HPDE6-E6E7 (cell line): ENCODE measurements at regions not wholly inside any gene's neighbourhood (a gene's known extent, or its start where the extent isn't known, plus 50 kb on each side); places are given as distances from the start of the nearest gene placed in this dataset.
A peak's percentile ranks its signal among the peaks of the same experiment; 100 is the strongest.

Experiments
- DNase-seq: peaks from one replicate; pipeline ENCODE4 v3.0.0; 2011; ENCODE audit warnings: missing footprints; ENCODE audit errors: extremely low spot score

GRCh38 chr9:86795823-86796553 lies 151.3 kb downstream of the GAS1 start:
- no peak for DNase-seq

- DNase-seq: no peak
Measured at GRCh38 chr9:86795047-86795442, 152.3 kb downstream of the GAS1 start.

DNA sequence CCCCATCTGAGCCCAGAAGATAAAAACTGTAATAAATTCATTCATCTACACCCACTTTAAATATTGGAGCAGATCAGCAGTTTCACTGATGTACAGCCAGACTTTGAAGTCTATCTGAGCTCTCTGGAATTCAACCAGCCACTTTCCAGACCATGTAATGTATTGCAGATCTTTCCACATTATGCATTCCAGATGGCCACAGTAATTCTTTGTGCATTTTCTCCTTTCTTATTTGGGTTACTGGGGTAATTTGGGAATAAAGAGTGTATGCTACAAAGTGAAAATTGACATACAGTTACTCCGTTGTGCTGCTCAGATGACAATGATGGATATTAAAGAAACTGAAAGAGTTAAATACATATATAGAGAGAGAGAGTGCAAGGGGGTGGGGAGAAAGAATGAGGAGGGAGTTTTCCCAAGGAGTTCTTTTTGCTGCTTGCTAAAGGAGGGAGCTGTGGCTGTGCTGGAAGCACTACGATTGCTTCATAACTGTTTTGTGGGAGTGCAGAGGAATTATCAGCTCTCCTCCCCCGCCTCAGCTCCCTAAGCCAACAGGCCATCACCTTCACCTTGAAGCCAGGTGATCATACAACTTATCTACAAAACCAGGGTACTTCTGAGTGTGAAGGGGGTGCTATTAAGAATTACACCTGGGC lies 152.8 kb downstream of the GAS1 start:
- no peak for DNase-seq

DNA sequence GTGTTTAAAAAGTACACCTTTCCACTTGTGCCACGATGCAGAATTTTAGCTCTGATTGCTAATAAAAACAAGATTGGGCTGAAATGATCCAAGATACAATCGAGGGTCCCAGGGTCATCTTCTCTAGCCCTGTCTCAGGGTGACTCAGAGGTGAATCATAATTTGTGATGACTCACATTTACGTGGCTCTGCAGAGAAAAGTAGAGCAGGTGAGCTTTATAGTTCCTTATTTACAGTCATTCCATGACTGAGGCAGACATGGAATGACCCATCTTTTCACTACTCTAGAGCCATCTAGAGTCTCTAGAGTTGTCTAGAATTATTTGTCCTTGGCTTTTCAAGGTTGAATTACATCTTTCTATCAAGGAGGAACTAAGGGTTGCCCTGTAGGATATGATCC lies 155.2 kb downstream of the GAS1 start:
- DNase-seq: peak; percentile 34

- DNase-seq: no peak
Measured at GRCh38 chr9:86790805-86791204, 156.5 kb downstream of the GAS1 start.

DNA sequence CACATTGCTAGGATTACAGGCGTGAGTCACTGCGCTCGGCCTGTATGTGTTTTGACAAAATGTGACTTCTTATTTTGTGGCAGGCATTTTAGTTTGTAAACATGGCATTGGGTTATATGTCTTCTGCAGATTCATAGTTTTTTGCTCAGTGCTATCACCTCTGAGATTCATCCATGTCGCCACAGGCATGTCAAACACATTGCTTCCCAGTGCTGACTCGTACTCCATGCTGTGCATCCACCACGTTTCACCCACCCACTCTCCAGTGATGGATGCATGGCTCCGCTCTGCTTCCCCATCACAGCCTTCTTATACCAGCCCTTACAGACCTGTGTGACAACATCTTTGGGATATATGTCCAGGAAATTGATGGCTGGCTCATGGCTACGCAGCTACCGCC lies 158.8 kb downstream of the GAS1 start:
- no peak for DNase-seq

DNA sequence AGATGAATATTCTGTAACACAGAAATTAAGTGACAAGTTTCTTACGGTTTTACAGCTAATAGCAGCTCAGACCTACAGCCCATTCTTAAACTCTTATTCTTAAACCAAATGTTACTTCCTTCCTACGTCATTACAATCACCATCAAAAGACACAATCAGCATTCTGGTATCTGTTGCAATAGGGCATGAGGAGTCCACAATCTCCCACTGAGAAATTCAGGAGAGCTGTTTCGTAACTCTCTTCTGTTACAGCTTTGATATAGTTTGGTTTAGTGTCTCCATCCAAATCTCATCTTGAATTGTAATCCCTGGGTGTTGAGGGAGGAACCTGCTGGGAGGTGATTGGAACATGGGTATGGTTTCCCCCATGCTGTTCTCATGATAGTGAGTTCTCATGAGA lies 163.4 kb downstream of the GAS1 start:
- no peak for DNase-seq

- no peak for DNase-seq
Measured at GRCh38 chr9:86782831-86783230, 164.5 kb downstream of the GAS1 start.

DNA sequence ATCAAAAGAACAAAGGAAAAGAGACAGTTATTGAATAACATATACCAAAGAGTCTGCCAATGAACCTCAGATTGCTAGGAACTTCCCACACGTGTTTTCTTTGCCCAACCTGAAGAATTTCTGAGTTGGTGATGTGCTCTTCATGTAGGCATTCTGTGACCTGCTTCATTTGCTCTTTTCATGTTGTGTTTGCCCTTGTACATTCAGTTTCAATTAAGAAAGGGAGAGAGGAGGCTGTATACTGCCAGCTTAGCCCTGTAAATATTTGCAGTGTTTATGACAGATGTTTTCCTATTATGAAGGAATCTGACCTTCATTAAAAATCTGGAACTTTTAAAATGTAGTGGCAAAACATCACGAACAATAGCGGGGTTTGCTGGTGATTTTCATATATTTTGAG lies 168.5 kb downstream of the GAS1 start:
- no peak for DNase-seq

- DNase-seq: no peak
Measured at GRCh38 chr9:86775718-86776117, 171.6 kb downstream of the GAS1 start.

DNA sequence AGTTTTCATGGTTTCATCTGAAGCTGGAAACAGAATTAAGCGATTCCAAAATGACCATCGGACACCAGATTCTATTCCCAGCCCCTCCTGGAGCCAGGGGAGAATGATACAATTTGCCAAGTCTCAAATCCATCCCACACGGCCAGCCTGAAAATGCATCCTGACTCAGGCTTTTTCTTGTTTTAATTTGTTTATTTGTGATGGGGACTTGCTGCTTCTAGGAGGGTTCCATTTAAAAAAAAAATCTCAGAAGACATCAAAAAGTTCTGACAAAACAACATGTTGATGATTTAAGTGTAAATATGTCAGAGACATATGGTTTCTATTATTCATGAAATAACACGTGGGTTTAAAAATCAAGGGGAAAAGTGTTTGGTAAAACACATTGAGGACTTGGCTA lies 173.2 kb downstream of the GAS1 start:
- DNase-seq: no peak

- DNase-seq: no peak
Measured at GRCh38 chr9:86773422-86773945, 173.8 kb downstream of the GAS1 start.

DNA sequence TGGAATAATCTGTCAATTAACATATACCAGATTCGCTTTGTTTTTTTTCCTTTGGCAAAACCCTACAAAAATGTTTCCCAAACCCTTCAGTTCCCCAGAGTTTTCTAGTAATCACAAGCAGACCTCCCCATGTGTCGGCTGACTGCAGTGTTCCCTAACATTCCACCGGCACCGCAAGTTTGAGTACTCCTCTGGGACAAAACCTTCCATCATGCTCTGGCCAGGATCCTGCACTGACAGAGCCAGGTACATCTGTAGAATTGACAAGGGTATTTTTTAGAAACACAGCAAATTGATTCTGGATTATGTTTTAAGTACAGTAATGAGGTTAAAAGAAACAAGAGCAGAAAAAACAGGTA lies 174.7 kb downstream of the GAS1 start:
- DNase-seq: no peak

DNA sequence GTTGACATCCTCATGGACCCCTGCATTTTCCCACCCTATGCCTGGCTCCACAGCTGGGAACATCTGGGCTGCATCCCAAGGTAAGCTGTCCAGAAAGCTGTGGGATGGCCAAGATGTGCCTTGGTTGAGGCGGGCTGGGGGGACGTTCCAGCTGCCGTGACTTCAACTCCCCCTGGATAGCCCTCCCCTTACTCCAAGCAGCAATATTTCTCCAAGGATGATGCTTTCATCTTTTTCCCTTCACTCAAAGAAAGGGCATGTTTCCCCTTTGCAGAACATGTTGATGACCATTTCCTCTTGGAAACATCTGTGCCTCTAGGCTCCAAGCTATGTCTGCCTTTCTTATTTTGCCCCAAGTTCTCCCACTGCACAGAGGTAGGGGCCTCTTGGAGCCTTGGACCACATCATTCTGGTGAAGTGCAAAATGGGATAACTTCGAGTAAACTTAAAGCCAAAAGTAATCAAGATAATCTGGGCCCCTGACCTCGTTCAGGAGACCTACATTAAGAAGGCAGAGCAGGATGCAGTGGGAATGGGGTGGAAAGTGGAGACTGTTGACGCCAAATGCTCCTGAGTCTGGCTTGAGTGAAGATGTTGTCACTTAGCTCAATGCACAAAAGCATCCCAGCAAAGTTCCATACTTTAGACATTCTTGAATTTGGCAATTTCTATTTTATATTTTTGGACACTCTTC lies 175.2 kb downstream of the GAS1 start:
- no peak for DNase-seq

GRCh38 chr9:86771420-86771819 lies 175.9 kb downstream of the GAS1 start:
- DNase-seq: no peak

- DNase-seq: no peak
Measured at GRCh38 chr9:86768709-86769108, 178.6 kb downstream of the GAS1 start.

DNA sequence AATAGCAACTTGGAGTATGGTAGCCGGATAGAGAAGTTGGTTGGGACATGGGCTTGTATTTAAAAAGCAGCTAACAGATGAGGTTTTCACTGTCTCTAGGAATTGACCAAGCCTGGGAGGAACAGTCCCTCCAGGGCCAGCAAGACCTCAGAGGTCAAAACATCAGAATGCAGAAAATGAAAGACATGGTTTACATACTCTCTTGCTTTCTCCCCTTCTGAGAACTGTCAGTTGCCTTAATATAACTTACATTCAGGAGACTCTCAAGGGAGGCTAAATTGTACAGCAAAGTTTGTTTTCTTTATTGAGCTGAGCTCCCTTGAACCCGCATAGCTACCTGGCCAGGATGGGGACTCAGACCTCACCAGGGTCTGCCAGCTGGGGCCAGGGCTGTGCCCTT lies 179.3 kb downstream of the GAS1 start:
- DNase-seq: no peak

GRCh38 chr9:86767373-86767772 lies 179.9 kb downstream of the GAS1 start:
- no peak for DNase-seq

- DNase-seq: peak; percentile 77
Measured at GRCh38 chr9:86766912-86767311, 180.4 kb downstream of the GAS1 start.

DNA sequence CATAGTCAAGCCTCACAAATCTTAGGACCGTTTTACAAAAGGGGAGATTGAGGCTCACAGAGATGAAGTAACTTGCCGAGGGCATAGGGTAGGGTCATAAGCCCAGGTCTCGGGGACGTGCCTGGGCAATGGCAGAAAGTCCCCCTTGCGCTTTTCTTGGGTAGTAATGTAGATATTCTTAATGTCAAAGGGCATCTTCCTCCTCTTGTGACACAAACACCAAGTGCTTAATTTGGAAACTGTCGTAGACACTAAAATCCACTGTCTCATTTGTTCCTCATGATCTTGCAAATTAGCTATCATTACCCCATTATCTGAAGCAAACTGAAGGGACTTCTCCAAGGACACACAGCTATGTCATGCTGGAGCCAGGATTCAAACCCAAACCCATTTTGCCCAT lies 180.8 kb downstream of the GAS1 start:
- no peak for DNase-seq

DNA sequence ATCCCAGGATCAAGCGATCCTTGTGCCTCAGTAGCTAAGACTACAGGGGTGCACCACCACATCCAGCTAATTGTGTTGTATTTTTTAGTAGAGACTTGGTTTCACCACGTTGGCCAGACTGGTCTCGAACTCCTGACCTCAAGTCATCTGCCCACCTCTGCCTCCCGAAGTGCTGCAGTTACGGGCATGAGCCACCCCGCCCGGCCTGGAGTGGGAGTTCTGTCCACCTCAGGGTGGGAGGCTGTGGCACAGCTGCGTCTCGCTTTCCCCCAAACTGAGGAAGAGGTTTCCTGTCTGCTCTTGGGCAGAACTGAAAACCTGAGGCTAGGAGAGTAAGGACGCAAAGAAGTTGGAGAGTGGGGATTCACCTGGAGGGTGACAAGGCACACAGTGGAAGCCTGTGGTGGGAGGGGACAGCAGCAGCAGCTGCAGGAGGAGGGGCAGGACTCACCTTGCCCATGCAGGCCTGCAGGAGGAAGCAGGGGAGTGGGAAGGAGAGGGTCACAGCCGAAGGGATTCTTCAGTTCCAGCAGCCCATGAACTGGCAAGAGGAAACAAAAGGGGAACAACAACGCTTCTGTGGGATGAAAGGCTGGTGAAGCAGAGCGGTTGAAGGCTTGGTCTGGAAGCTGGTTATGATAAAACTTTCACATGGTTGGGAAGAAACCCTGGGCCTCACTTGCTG lies 181.4 kb downstream of the GAS1 start:
- DNase-seq: no peak

DNA sequence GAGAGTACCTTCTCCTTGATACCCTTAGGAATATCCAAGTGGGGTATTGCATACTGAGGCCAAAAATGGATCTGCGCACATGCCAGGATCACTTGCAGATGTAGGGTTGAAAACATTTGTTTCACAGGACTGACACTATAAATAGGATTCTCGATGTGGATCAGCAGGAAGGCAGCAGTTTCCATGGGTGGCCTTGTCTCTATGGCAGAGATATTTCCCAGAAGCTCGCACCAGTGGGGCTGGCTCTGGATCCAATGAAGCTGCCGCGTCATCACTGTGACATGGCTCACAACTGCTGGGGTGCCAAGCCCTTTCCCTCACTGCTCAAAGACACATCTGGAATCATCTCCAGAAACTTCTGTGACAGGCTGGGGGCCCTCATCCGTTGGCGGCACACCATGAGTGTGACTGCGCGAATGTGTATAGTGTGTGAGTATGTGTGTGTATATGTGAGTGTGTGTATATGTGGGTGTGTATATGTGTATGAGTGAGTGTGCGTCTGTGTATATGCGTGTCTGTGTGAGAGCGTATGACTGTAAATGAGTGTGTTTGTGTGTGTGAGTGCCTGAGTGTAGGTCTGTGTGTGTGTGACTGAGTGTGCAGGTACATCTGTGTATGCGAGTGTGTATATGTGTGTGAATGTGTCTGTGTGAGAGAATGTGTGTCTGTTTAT lies 182.5 kb downstream of the GAS1 start:
- DNase-seq: no peak
